Astrocyte (in vitro differentiated cells and primary cell): ENCODE measurements at regions not wholly inside any gene's neighbourhood (a gene's known extent, or its start where the extent isn't known, plus 50 kb on each side); places are given as distances from the start of the nearest gene placed in this dataset.

Experiments
- DNase-seq: peaks from one replicate; pipeline ENCODE4 v3.0.0-alpha.2; 2010; ENCODE audit warnings: low read depth
- FAIRE-seq: peaks from 2 replicates; lab custom pipeline; 2011; peaks lifted over from hg19 to GRCh38; lab: Jason Lieb, UNC
- H2AFZ ChIP-seq: 2 replicates; pipeline ENCODE4 v1.6.0; 2012; ENCODE audit warnings: low read depth, low read length, inconsistent platforms
- H3K27ac ChIP-seq: 2 replicates; pipeline ENCODE4 v1.5.1; 2011; ENCODE audit warnings: low read depth, low read length, inconsistent platforms
- H3K27me3 ChIP-seq: 2 replicates; pipeline ENCODE4 v1.6.0; 2011; ENCODE audit warnings: low read length, inconsistent platforms; ENCODE audit not compliant: insufficient read depth
- H3K36me3 ChIP-seq: 2 replicates; pipeline ENCODE4 v1.5.1; 2011; ENCODE audit warnings: low read length, inconsistent platforms; ENCODE audit not compliant: insufficient read depth
- H3K4me1 ChIP-seq: 2 replicates; pipeline ENCODE4 v1.5.1; 2011; ENCODE audit warnings: low read length, inconsistent platforms; ENCODE audit not compliant: insufficient read depth
- H3K4me2 ChIP-seq: 2 replicates; pipeline ENCODE4 v1.6.0; 2012; ENCODE audit warnings: low read length, inconsistent platforms
- H3K4me3 ChIP-seq: 2 replicates; pipeline ENCODE4 v1.5.1; 2011; ENCODE audit warnings: low read depth, mild to moderate bottlenecking, low read length, inconsistent platforms; ENCODE audit not compliant: insufficient read depth
- H3K79me2 ChIP-seq: 2 replicates; pipeline ENCODE4 v1.6.0; 2012; ENCODE audit warnings: mild to moderate bottlenecking, low read length, inconsistent platforms; ENCODE audit not compliant: insufficient read depth
- H3K9ac ChIP-seq: 2 replicates; pipeline ENCODE4 v1.6.0; 2012; ENCODE audit warnings: mild to moderate bottlenecking, low read length, inconsistent platforms
- H3K9me3 ChIP-seq: 2 replicates; pipeline ENCODE4 v1.5.1; 2012; ENCODE audit warnings: low read depth, mild to moderate bottlenecking, low read length, inconsistent platforms; ENCODE audit not compliant: insufficient read depth
- H4K20me1 ChIP-seq: 2 replicates; pipeline ENCODE4 v1.6.0; 2012; ENCODE audit warnings: low read length, inconsistent platforms; ENCODE audit not compliant: insufficient read depth
- H3K27ac Mint-ChIP-seq: one replicate; pipeline ENCODE4 v1.8.0; 2021; ENCODE audit warnings: mild to moderate bottlenecking, mixed read lengths; ENCODE audit not compliant: unreplicated experiment
- H3K27me3 Mint-ChIP-seq: one replicate; pipeline ENCODE4 v1.8.0; 2021; ENCODE audit warnings: low read depth, mixed read lengths; ENCODE audit not compliant: unreplicated experiment
- H3K36me3 Mint-ChIP-seq: one replicate; pipeline ENCODE4 v1.8.0; 2021; ENCODE audit warnings: low read depth, mixed read lengths; ENCODE audit not compliant: unreplicated experiment
- H3K4me1 Mint-ChIP-seq: one replicate; pipeline ENCODE4 v1.8.0; 2021; ENCODE audit warnings: low read depth, mixed read lengths; ENCODE audit not compliant: unreplicated experiment
- H3K4me3 Mint-ChIP-seq: one replicate; pipeline ENCODE4 v1.8.0; 2021; ENCODE audit warnings: mild to moderate bottlenecking, moderate library complexity, mixed read lengths; ENCODE audit not compliant: unreplicated experiment
- H3K9me3 Mint-ChIP-seq: one replicate; pipeline ENCODE4 v1.8.0; 2021; ENCODE audit warnings: mild to moderate bottlenecking, mixed read lengths; ENCODE audit not compliant: unreplicated experiment
- CTCF ChIP-seq: IDR thresholded peaks from 2 replicates; pipeline ENCODE4 v1.5.1; 2011; ENCODE audit warnings: low read depth, mild to moderate bottlenecking, inconsistent platforms, low read length, moderate library complexity; ENCODE audit not compliant: insufficient read depth
- EZH2 ChIP-seq: IDR thresholded peaks from 2 replicates; pipeline ENCODE4 v1.6.1; 2012; ENCODE audit warnings: mild to moderate bottlenecking, low read length, inconsistent platforms; ENCODE audit not compliant: insufficient read depth

- Mint-ChIP-seq H3K4me3 (no peak overlapping the region), H3K9me3 (no peaks in the 10 kb centered on the region), H3K36me3 (no peaks in the 10 kb centered on the region), H3K27me3 (peaks cover 14% of the 10 kb centered on the region), H3K27ac (no peak overlapping the region), H3K4me1 (peaks cover 3% of the 10 kb centered on the region)
- no peaks in the 10 kb centered on the region for H3K9me3 ChIP-seq
- H2AFZ ChIP-seq, result no peak overlapping the region
- H3K9ac ChIP-seq, result no peak overlapping the region
- DNase-seq, result no peak
- no peaks in the 10 kb centered on the region for H3K79me2 ChIP-seq
- no peaks in the 10 kb centered on the region for H3K27me3 ChIP-seq
- no peaks in the 10 kb centered on the region for H3K4me1 ChIP-seq
- no peaks in the 10 kb centered on the region for H3K36me3 ChIP-seq
- no peak overlapping the region for H3K4me2 ChIP-seq
- H3K4me3 ChIP-seq, result no peak overlapping the region
- H3K27ac ChIP-seq, result no peak overlapping the region
- TF ChIP-seq EZH2 (no peak), CTCF (no peak)
- no peak for FAIRE-seq
- no peaks in the 10 kb centered on the region for H4K20me1 ChIP-seq
These were observed 131.8 kb upstream of the WDR11 start for GRCh38 chr10:120719333-120719732.

- no peak overlapping the region for H2AFZ ChIP-seq
- peak; percentile 60 for DNase-seq
- H3K9me3 ChIP-seq, result no peaks in the 10 kb centered on the region
- TF ChIP-seq EZH2 (no peak), CTCF (no peak)
- no peaks in the 10 kb centered on the region for H3K79me2 ChIP-seq
- H3K9ac ChIP-seq, result no peak overlapping the region
- H3K36me3 ChIP-seq, result no peaks in the 10 kb centered on the region
- no peak for FAIRE-seq
- no peaks in the 10 kb centered on the region for H4K20me1 ChIP-seq
- H3K27me3 ChIP-seq, result no peaks in the 10 kb centered on the region
- Mint-ChIP-seq H3K27ac (no peak overlapping the region), H3K36me3 (no peaks in the 10 kb centered on the region), H3K9me3 (no peaks in the 10 kb centered on the region), H3K27me3 (peaks cover 5% of the 10 kb centered on the region), H3K4me1 (no peaks in the 10 kb centered on the region), H3K4me3 (no peak overlapping the region)
- no peak overlapping the region for H3K27ac ChIP-seq
- H3K4me3 ChIP-seq, result no peak overlapping the region
- H3K4me2 ChIP-seq, result no peak overlapping the region
- no peaks in the 10 kb centered on the region for H3K4me1 ChIP-seq
These were observed 124.2 kb upstream of the WDR11 start for GRCh38 chr10:120727001-120727400.

GRCh38 chr10:120729547-120729946 is 121.6 kb upstream of the WDR11 start:
- Histone ChIP-seq H3K9me3 (no peaks in the 10 kb centered on the region), H4K20me1 (no peaks in the 10 kb centered on the region), H3K9ac (no peak overlapping the region), H3K36me3 (no peaks in the 10 kb centered on the region), H2AFZ (no peak overlapping the region), H3K27me3 (no peaks in the 10 kb centered on the region), H3K79me2 (no peaks in the 10 kb centered on the region), H3K4me1 (no peaks in the 10 kb centered on the region), H3K4me3 (no peak overlapping the region), H3K4me2 (no peak overlapping the region), H3K27ac (no peak overlapping the region)
- TF ChIP-seq EZH2 (no peak), CTCF (no peak)
- peaks cover 4% of the 10 kb centered on the region for H3K4me1 Mint-ChIP-seq
- H3K27ac Mint-ChIP-seq, result no peak overlapping the region
- H3K9me3 Mint-ChIP-seq, result no peaks in the 10 kb centered on the region
- no peaks in the 10 kb centered on the region for H3K36me3 Mint-ChIP-seq
- DNase-seq (no peak), FAIRE-seq (no peak)
- H3K27me3 Mint-ChIP-seq, result no peaks in the 10 kb centered on the region
- H3K4me3 Mint-ChIP-seq, result no peak overlapping the region
